HepG2 (cell line): ENCODE measurements at regions not wholly inside any gene's neighbourhood (a gene's known extent, or its start where the extent isn't known, plus 50 kb on each side); places are given as distances from the start of the nearest gene placed in this dataset.

Source experiments
- CEBPB ChIP-seq: IDR thresholded peaks from 2 replicates; pipeline ENCODE4 v1.6.1; 2011; ENCODE audit warnings: low read depth, low read length, improper control_type of control experiment, borderline replicate concordance
- CTCF ChIP-seq: sonication (generic); formaldehyde crosslinking; IDR thresholded peaks from 2 replicates; pipeline ENCODE4 v1.5.0; 2020; ENCODE audit warnings: mild to moderate bottlenecking, missing genetic modification reagents, moderate library complexity
- HCFC1 ChIP-seq: fragments of 150-350 bp; IDR thresholded peaks from 2 replicates; pipeline ENCODE4 v1.6.1; 2014; ENCODE audit warnings: low read depth, low read length
- HOXA3 ChIP-seq: sonication (generic); formaldehyde crosslinking; IDR thresholded peaks from 2 replicates; pipeline ENCODE4 v1.5.0; 2020; ENCODE audit warnings: missing genetic modification reagents
- JUN ChIP-seq: sonication (generic); formaldehyde crosslinking; IDR thresholded peaks from 2 replicates; pipeline ENCODE4 v1.4.0; 2020; ENCODE audit warnings: mild to moderate bottlenecking, missing genetic modification reagents
- MAX ChIP-seq: IDR thresholded peaks from 2 replicates; pipeline ENCODE4 v1.6.1; 2012; ENCODE audit warnings: inconsistent platforms
- MYC ChIP-seq: sonication (generic); formaldehyde crosslinking; IDR thresholded peaks from 2 replicates; pipeline ENCODE4 v1.9.0; 2021; ENCODE audit warnings: missing genetic modification reagents, borderline replicate concordance
- NONO ChIP-seq, 2 experiments: fragments of 450-650 bp in 1 of 2; sonication (generic) in 1 of 2; formaldehyde crosslinking in 1 of 2; IDR thresholded peaks in 1 of 2; conservative IDR thresholded peaks in 1 of 2; 2 replicates each; pipeline versions ENCODE4 v1.6.1 to v1.8.0; 2017 to 2022; ENCODE audit warnings: mild to moderate bottlenecking in 1 of 2, missing genetic modification reagents in 1 of 2, moderate library complexity in 1 of 2
- POLR2A ChIP-seq, 2 experiments: IDR thresholded peaks; 2 replicates each; pipeline ENCODE4 v1.6.1; 2011; ENCODE audit warnings: low read depth in 2 of 2, low read length in 2 of 2, mild to moderate bottlenecking in 1 of 2, moderate library complexity in 1 of 2; ENCODE audit not compliant: insufficient read depth in 1 of 2
- RNF2 ChIP-seq: fragments of 450-650 bp; conservative IDR thresholded peaks from 2 replicates; pipeline ENCODE4 v1.6.1; 2016; ENCODE audit warnings: low read depth
- ZNF18 ChIP-seq: sonication (generic); formaldehyde crosslinking; IDR thresholded peaks from 2 replicates; pipeline ENCODE4 v1.8.0; 2022; ENCODE audit warnings: mild to moderate bottlenecking, missing genetic modification reagents; ENCODE audit not compliant: insufficient replicate concordance
- ZNF629 ChIP-seq: sonication (generic); formaldehyde crosslinking; conservative IDR thresholded peaks from 2 replicates; pipeline ENCODE4 v1.5.0; 2020; ENCODE audit warnings: missing genetic modification reagents

- TF ChIP-seq ZNF18: no peak
- no peak for TF ChIP-seq HCFC1
- TF ChIP-seq POLR2A (IDR thresholded peaks at IDR 0.05; ENCODE audit: insufficient read depth in 1 of 2, low read depth in 2 of 2, low read length in 2 of 2): no peak
- TF ChIP-seq MAX: no peak
- TF ChIP-seq HOXA3: no peak
- no peak for TF ChIP-seq NONO (IDR thresholded peaks at IDR 0.05)
- no peak for TF ChIP-seq NONO (CRISPR knock-in tag; conservative IDR thresholded peaks at IDR 0.05)
- no peak for TF ChIP-seq RNF2
- no peak for TF ChIP-seq ZNF629 (CRISPR knock-in tag)
- no peak for TF ChIP-seq CEBPB
- TF ChIP-seq CTCF: no peak
- no peak for TF ChIP-seq JUN (CRISPR knock-in tag)
- no peak for TF ChIP-seq MYC (CRISPR knock-in tag)
These were observed 62.0 kb downstream of the FAM50B start for GRCh38 chr6:3911130-3911529.
